Pancreas (tissue), 10 donors: ENCODE measurements at regions not wholly inside any gene's neighbourhood (a gene's known extent, or its start where the extent isn't known, plus 50 kb on each side); places are given as distances from the start of the nearest gene placed in this dataset.

Experiments
- ATAC-seq, 4 donors: fragments of 200-7000 bp; cut with Tn5 transposase; one replicate each; pipeline versions ENCODE4 v1.8.0 to v1.9.1; 2020; ENCODE audit warnings: mild to moderate bottlenecking in 4 of 4, moderate library complexity in 4 of 4
- DNase-seq, 6 donors: peaks; one replicate each; pipeline ENCODE4 v3.0.0-alpha.2; 2020
- FAIRE-seq: peaks from 2 replicates; lab custom pipeline; 2012; peaks lifted over from hg19 to GRCh38; lab: Jason Lieb, UNC
- H3K27ac ChIP-seq, 4 donors: fragments of 200-600 bp; sonication (generic); 1 replicate in 3 of 4; 2 replicates in 1 of 4; pipeline versions ENCODE4 v1.5.0 to v1.8.0; 2020
- H3K27me3 ChIP-seq, 4 donors: fragments of 200-600 bp; one replicate each; pipeline ENCODE4 v1.8.0; 2021
- H3K36me3 ChIP-seq, 3 donors: fragments of 200-600 bp; sonication (generic) in 1 of 3; one replicate each; pipeline versions ENCODE4 v1.5.0 to v1.8.0; 2020 to 2021
- H3K4me1 ChIP-seq, 3 donors: fragments of 200-600 bp; one replicate each; pipeline ENCODE4 v1.8.0; 2021
- H3K4me3 ChIP-seq, 4 donors: fragments of 200-600 bp; sonication (generic) in 2 of 4; one replicate each; pipeline versions ENCODE4 v1.5.0 to v1.8.0; 2020 to 2021
- H3K9me3 ChIP-seq, 4 donors: fragments of 200-600 bp; one replicate each; pipeline ENCODE4 v1.8.0; 2021
- whole genome bisulfite sequencing, 2 donors: extraction: QIAGEN DNeasy Blood & Tissue Kit; methylation state at CpG; one replicate each; pipeline ENCODE4 v1.1.7; 2013; 5-methylcytosine and 5-hydroxymethylcytosine counted together
- intact Hi-C, 3 donors: fragments of 100-400 bp; cut with DNase I; formaldehyde crosslinking; loops; one replicate each; pipeline versions ENCODE4 v1.11.1 to v1.14.2; 2022
- TF ChIP-seq, protein P1 (sequence below), 4 donors: fragments of 200-600 bp; sonication (generic) in 3 of 4; IDR thresholded peaks; one replicate each; pipeline versions ENCODE4 v1.5.0 to v1.8.0; 2021; ENCODE audit warnings: antibody characterized with exemption in 4 of 4
- donor health status: healthy with polysubstance abuse.
- donor health status: DM: no; HTN: no; CAD: no; lungs with moderate emphysema.
- donor health status: DM: no; HTN: no; CAD: no.
- donor health status: control.
- donor health status: control.
- donor health status: Bipolar disorder and iron deficiency.
- donor health status: DM: yes; HTN: yes; CAD: no.
- donor health status: DM: no; HTN: no; CAD: no.
- donor health status: DM: no; HTN: no; CAD: no.
- donor health status: DM: yes; HTN: yes; CAD: no.

DNA sequence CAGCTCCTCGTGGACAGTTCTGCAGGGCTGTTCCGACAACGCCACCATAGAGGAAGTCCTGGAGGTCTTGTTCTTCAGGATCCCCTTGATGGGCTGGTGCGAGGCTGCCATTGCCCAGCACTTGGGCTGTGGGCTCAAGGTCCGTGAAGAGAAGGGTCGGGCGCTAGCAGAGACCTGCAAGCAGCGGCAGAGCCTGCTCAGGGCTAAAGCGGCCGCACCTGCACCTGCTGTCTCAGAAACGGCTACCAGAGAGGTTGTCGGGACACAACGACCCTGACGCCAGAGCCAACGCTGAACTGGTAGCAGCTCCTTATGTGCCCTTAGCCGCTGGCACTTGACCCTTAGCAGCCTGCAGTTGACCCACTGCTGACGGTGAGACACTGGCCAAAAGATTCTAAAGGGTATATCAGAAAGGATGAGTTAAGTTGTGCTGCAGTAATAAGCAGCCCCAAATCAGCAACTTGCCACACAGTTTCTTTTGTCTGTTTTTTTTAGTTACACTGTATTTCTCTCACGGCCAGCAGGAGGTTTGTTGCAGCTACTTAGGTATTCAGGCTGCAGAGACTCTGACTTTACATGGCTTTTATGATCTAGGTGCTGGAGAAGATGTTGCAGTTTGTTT is 55.5 kb upstream of the ST6GAL2 start:
- no peaks in the 10 kb centered on the region for H3K27me3 ChIP-seq
- 73 to 82% methylated on average over 18 of the region's 18 CpGs for WGBS, 2 donors
- H3K4me3 ChIP-seq: no peak overlapping the region
- no peak overlapping the region for H3K27ac ChIP-seq
- peak in 2 of 6 donors; percentile 12 to 28 for DNase-seq
- FAIRE-seq: no peak
- no peaks in the 10 kb centered on the region for H3K4me1 ChIP-seq
- no peaks in the 10 kb centered on the region for H3K36me3 ChIP-seq
- TF ChIP-seq, protein P1, sequence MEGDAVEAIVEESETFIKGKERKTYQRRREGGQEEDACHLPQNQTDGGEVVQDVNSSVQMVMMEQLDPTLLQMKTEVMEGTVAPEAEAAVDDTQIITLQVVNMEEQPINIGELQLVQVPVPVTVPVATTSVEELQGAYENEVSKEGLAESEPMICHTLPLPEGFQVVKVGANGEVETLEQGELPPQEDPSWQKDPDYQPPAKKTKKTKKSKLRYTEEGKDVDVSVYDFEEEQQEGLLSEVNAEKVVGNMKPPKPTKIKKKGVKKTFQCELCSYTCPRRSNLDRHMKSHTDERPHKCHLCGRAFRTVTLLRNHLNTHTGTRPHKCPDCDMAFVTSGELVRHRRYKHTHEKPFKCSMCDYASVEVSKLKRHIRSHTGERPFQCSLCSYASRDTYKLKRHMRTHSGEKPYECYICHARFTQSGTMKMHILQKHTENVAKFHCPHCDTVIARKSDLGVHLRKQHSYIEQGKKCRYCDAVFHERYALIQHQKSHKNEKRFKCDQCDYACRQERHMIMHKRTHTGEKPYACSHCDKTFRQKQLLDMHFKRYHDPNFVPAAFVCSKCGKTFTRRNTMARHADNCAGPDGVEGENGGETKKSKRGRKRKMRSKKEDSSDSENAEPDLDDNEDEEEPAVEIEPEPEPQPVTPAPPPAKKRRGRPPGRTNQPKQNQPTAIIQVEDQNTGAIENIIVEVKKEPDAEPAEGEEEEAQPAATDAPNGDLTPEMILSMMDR (IDR thresholded peaks at IDR 0.05): no peak
- no peak for ATAC-seq
- H3K9me3 ChIP-seq: no peaks in the 10 kb centered on the region
- intact Hi-C loops: no loop called here

DNA sequence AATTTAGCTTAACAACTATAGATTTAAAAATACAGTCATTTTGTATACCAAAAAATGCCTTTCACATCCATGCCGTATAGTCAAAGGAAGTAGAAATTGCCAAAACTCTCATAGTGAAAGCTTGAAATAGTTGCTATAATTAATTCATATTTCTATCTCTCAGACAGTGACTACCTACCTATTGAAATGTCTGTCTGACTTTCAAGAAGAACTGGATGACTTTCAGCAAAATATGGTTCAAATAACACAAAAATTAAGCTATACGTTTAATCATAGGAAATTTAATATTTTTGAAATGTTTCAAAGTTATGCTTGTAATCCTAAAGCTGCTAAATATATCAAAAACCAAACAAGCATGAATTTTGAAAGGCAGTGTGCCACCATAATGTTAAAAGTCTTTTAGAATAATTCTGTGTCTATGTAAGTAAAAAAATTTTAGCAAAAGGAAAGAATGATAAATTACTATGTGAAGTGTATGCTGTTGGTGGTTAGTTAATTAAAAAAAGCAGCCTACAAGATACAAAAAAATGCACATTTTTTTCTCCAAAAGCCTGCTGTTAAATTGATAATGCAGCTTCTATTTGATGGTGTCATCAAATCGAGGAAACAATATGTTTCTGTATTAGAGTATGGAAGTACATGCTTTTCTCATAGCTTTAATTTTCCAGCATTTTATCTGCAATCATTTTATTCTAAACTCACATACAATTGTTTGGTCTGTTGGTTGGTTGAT is 57.7 kb upstream of the ST6GAL2 start:
- TF ChIP-seq, protein P1 (IDR thresholded peaks at IDR 0.05): no peak
- Histone ChIP-seq H3K9me3 (no peaks in the 10 kb centered on the region), H3K27me3 (no peaks in the 10 kb centered on the region), H3K36me3 (no peaks in the 10 kb centered on the region), H3K27ac (no peak overlapping the region), H3K4me1 (no peaks in the 10 kb centered on the region), H3K4me3 (no peak overlapping the region)
- DNase-seq (no peak), FAIRE-seq (no peak), ATAC-seq (no peak)
- intact Hi-C loops: no loop called here
- 31 to 33% methylated on average over 3 of the region's 3 CpGs for WGBS, 2 donors

DNA sequence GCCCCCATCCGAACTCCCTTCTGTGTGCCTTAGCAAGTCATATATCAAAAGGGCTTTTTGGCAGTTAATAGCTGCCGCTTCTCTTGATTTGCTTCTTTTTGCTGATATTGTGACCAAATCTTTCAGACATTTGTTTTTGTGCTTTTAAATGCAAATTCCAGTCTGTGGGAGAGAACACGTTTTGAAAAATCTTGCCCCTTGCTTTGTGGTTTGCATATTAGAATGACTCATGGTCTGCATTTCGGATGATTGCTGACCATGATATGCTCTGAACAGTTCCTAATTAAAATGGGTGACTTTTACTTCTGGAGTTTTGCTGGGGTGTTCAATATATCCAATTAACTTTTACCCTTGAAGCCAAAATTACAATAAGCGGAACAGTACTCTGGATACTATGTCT is 58.2 kb upstream of the ST6GAL2 start:
- Histone ChIP-seq H3K4me1 (no peaks in the 10 kb centered on the region), H3K27ac (no peak overlapping the region), H3K27me3 (no peaks in the 10 kb centered on the region), H3K36me3 (no peaks in the 10 kb centered on the region), H3K4me3 (no peak overlapping the region), H3K9me3 (no peaks in the 10 kb centered on the region)
- intact Hi-C loops: no loop called here
- FAIRE-seq (no peak), ATAC-seq (no peak), DNase-seq (no peak)
- TF ChIP-seq, protein P1 (IDR thresholded peaks at IDR 0.05): no peak
- WGBS, 2 donors: 58 to 62% methylated on average over 5 of the region's 5 CpGs

DNA sequence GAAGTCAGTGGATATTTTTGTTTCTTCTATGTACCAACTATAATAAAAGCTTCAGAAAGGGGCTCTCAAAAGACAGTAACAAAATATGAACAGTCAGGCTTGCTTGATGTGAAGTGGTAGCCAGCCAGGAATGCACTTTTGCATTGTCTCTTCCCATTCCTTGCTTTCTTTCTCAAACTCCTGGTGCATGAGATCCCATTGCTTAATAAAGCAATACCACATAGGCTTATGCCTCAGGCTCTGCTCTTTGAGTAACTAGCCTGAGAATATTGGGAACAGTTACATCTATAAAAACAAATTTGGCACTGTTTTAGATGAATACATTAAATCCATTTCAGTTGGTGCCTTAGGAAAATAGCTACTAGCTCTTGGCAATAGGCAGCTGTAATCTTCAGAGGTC is 62.6 kb upstream of the ST6GAL2 start:
- Histone ChIP-seq H3K27ac (no peak overlapping the region), H3K4me3 (no peak overlapping the region), H3K27me3 (no peaks in the 10 kb centered on the region), H3K36me3 (no peaks in the 10 kb centered on the region), H3K9me3 (no peaks in the 10 kb centered on the region), H3K4me1 (no peaks in the 10 kb centered on the region)
- intact Hi-C loops: no loop called here
- ATAC-seq (no peak), FAIRE-seq (no peak), DNase-seq (no peak)
- TF ChIP-seq, protein P1 (IDR thresholded peaks at IDR 0.05): no peak

DNA sequence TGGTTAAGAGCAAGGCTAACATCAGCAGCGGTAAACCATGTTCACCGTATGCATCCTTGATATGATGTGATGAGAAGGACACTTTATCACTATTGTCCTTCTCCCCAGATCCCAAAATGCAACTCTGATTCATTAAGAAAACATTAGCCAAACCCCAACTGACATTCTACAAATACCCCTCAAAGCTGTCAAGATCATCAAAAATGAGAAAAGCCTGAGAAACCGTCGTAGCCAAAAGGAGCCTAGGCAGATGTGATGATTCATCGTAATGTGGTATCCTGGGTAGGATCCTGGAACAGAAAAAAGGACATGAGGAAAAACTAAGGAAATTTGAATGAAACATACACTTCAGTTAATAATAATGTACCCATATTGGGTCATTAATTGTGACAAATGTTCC is 67.3 kb upstream of the ST6GAL2 start:
- no peak overlapping the region for H3K4me3 ChIP-seq
- H3K9me3 ChIP-seq: no peaks in the 10 kb centered on the region
- 88 to 90% methylated on average over 5 of the region's 5 CpGs for WGBS, 2 donors
- TF ChIP-seq, protein P1 (IDR thresholded peaks at IDR 0.05): no peak
- H3K27me3 ChIP-seq: no peaks in the 10 kb centered on the region
- no peak for ATAC-seq
- H3K36me3 ChIP-seq: no peaks in the 10 kb centered on the region
- H3K27ac ChIP-seq: no peak overlapping the region
- no peak for FAIRE-seq
- intact Hi-C loops: no loop called here
- DNase-seq: no peak
- no peaks in the 10 kb centered on the region for H3K4me1 ChIP-seq
